ENCODE measurements at regions not wholly inside any gene's neighbourhood (a gene's known extent, or its start where the extent isn't known, plus 50 kb on each side); places are given as distances from the start of the nearest gene placed in this dataset.

- TF ChIP-seq CTCF (IDR thresholded peaks at IDR 0.05 in 8 of 11, conservative IDR thresholded peaks at IDR 0.05 in 3 of 11) (no peak), POLR2A (IDR thresholded peaks at IDR 0.05) (no peak), POLR2AphosphoS5 (IDR thresholded peaks at IDR 0.05) (no peak)
Observed at GRCh38 chr18:53991805-53992204, 232.7 kb downstream of the MBD2 start.

Measured in spleen (tissue), 7 donors.